Hepatocyte (in vitro differentiated cells): ENCODE measurements at regions not wholly inside any gene's neighbourhood (a gene's known extent, or its start where the extent isn't known, plus 50 kb on each side); places are given as distances from the start of the nearest gene placed in this dataset.

Experiments
- DNase-seq: peaks from one replicate; pipeline ENCODE4 v3.0.0-alpha.2; 2016; ENCODE audit warnings: low spot score
- H2AFZ ChIP-seq: fragments of 200-600 bp; sonication (generic); 2 replicates; pipeline ENCODE4 v1.6.0; 2016; ENCODE audit warnings: antibody characterized with exemption, mild to moderate bottlenecking
- H3K27ac ChIP-seq: fragments of 200-600 bp; sonication (generic); 2 replicates; pipeline ENCODE4 v1.5.1; 2016; ENCODE audit warnings: mild to moderate bottlenecking
- H3K27me3 ChIP-seq: fragments of 200-600 bp; sonication (generic); 2 replicates; pipeline ENCODE4 v1.6.1; 2016
- H3K36me3 ChIP-seq: fragments of 200-600 bp; sonication (generic); replicated peaks from 2 replicates; pipeline ENCODE4 v1.5.1; 2016; ENCODE audit warnings: low read depth; ENCODE audit not compliant: insufficient read depth
- H3K4me1 ChIP-seq: fragments of 200-600 bp; sonication (generic); 2 replicates; pipeline ENCODE4 v1.5.1; 2016; ENCODE audit warnings: mild to moderate bottlenecking, moderate library complexity; ENCODE audit not compliant: insufficient read depth
- H3K4me2 ChIP-seq: fragments of 200-600 bp; sonication (generic); 2 replicates; pipeline ENCODE4 v1.6.0; 2016
- H3K4me3 ChIP-seq: fragments of 200-600 bp; sonication (generic); 2 replicates; pipeline ENCODE4 v1.5.1; 2016; ENCODE audit warnings: mild to moderate bottlenecking
- H3K79me2 ChIP-seq: fragments of 200-600 bp; sonication (generic); 2 replicates; pipeline ENCODE4 v1.6.0; 2017; ENCODE audit warnings: mild to moderate bottlenecking
- H3K9me2 ChIP-seq: fragments of 200-600 bp; sonication (generic); replicated peaks from 2 replicates; pipeline ENCODE4 v1.6.0; 2017; ENCODE audit warnings: mild to moderate bottlenecking; ENCODE audit not compliant: insufficient read depth
- H3K9me3 ChIP-seq: fragments of 200-600 bp; sonication (generic); 2 replicates; pipeline ENCODE4 v1.5.1; 2016; ENCODE audit warnings: low read depth, mild to moderate bottlenecking
- H4K20me1 ChIP-seq: fragments of 200-600 bp; sonication (generic); 2 replicates; pipeline ENCODE4 v1.6.0; 2016; ENCODE audit warnings: mild to moderate bottlenecking; ENCODE audit not compliant: insufficient read depth, poor library complexity, severe bottlenecking
- EZH2 ChIP-seq: fragments of 200-600 bp; sonication (generic); IDR thresholded peaks from 2 replicates; pipeline ENCODE4 v1.6.1; 2016; ENCODE audit warnings: antibody characterized with exemption, mild to moderate bottlenecking, borderline replicate concordance
- EZH2phosphoT487 ChIP-seq: fragments of 200-600 bp; sonication (generic); IDR thresholded peaks from one replicate; pipeline ENCODE4 v1.6.1; 2018; ENCODE audit warnings: antibody characterized with exemption, mild to moderate bottlenecking, low read depth, moderate library complexity; ENCODE audit not compliant: unreplicated experiment, severe bottlenecking
- WGBS: methylation state at CpG from one replicate; pipeline ENCODE4 v1.1.6; 2016; ENCODE audit warnings: low lambda C conversion rate; ENCODE audit errors: missing lambda C conversion rate; 5-methylcytosine and 5-hydroxymethylcytosine counted together
- TF ChIP-seq, protein P1 (sequence below): fragments of 200-600 bp; sonication (generic); IDR thresholded peaks from 2 replicates; pipeline ENCODE4 v1.5.1; 2016; ENCODE audit warnings: antibody characterized with exemption, mild to moderate bottlenecking; ENCODE audit not compliant: poor library complexity

DNA sequence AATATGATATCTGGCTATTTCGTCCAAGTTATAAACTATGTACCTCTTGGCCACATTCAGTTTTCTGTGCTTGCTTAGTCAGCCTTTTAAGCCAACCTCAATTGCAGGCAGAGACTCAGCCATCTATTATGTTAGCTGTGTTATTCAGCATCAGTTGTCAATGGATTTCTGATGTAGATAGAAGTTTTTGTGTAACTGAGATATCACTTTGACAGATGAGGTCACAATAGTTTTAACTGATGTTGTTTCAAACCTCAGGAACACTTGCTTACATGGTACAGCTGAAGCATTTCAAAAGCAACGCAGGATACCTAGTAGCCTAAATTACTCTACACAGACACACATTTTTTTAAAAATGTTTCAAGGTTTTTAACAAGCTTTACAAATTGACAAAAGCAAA, 1478.0 kb downstream of the NCAM2 start:
- Histone ChIP-seq H3K36me3 (no peaks in the 10 kb centered on the region), H3K4me2 (no peak overlapping the region), H3K27ac (no peak overlapping the region), H3K27me3 (no peaks in the 10 kb centered on the region), H4K20me1 (no peaks in the 10 kb centered on the region), H3K4me1 (no peaks in the 10 kb centered on the region), H3K9me2 (no peaks in the 10 kb centered on the region), H2AFZ (no peak overlapping the region), H3K4me3 (no peak overlapping the region), H3K79me2 (no peaks in the 10 kb centered on the region), H3K9me3 (no peaks in the 10 kb centered on the region)
- TF ChIP-seq, protein P1, sequence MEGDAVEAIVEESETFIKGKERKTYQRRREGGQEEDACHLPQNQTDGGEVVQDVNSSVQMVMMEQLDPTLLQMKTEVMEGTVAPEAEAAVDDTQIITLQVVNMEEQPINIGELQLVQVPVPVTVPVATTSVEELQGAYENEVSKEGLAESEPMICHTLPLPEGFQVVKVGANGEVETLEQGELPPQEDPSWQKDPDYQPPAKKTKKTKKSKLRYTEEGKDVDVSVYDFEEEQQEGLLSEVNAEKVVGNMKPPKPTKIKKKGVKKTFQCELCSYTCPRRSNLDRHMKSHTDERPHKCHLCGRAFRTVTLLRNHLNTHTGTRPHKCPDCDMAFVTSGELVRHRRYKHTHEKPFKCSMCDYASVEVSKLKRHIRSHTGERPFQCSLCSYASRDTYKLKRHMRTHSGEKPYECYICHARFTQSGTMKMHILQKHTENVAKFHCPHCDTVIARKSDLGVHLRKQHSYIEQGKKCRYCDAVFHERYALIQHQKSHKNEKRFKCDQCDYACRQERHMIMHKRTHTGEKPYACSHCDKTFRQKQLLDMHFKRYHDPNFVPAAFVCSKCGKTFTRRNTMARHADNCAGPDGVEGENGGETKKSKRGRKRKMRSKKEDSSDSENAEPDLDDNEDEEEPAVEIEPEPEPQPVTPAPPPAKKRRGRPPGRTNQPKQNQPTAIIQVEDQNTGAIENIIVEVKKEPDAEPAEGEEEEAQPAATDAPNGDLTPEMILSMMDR: no peak
- TF ChIP-seq EZH2: no peak
- TF ChIP-seq EZH2phosphoT487: no peak
- no peak for DNase-seq
- WGBS: 80% methylated on average over 2 of the region's 2 CpGs

DNA sequence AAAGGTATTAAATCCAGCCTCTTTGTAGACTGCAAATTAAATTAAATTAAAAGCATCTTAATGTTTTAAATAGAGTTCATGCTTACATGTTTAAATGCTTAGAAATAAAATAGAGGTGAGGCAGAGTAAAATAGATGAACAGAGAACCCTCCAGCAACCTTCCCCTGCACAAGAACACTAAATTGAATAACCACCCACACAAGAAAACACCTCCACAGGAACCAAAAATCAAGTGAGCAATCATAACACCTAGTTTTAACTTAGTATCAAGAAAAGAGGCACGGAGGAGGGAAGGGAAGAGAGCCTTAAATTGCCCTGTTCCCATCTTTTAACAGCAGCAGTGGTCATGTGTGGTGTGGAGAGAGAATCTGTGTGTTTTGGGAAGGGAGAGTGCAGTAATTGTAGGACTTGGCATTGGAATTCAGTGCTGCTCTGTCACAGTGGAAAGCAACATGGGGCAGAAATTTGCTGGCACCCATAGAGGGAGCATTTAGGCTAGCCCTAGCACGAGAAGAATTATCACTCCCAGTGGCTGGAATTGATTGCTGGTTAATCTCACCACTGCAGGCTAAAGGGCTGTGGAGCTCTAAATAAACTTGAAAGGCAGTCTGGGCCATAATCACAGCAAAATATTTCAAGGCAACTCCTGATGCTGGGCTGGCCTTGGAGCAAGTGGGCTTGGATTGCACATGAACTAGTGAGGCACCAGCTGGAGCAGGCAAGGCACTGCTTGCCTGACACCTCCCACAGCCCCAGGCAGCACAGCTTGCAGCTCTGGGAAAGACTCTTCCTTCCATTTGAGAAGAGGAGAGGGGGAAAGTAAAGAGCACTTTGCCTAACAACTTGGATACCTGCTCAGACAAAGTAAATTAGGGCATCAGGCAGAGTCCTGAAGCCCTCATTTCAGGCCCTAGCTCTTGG, 1478.8 kb downstream of the NCAM2 start:
- Histone ChIP-seq H3K27ac (no peak overlapping the region), H3K4me1 (no peaks in the 10 kb centered on the region), H4K20me1 (no peaks in the 10 kb centered on the region), H3K4me3 (no peak overlapping the region), H3K36me3 (no peaks in the 10 kb centered on the region), H3K9me2 (no peaks in the 10 kb centered on the region), H3K27me3 (no peaks in the 10 kb centered on the region), H3K4me2 (no peak overlapping the region), H3K79me2 (no peaks in the 10 kb centered on the region), H3K9me3 (no peaks in the 10 kb centered on the region), H2AFZ (no peak overlapping the region)
- no peak for DNase-seq
- TF ChIP-seq EZH2 (no peak), EZH2phosphoT487 (no peak)
- TF ChIP-seq, protein P1: no peak
- 45% methylated on average over 2 of the region's 2 CpGs for WGBS

DNA sequence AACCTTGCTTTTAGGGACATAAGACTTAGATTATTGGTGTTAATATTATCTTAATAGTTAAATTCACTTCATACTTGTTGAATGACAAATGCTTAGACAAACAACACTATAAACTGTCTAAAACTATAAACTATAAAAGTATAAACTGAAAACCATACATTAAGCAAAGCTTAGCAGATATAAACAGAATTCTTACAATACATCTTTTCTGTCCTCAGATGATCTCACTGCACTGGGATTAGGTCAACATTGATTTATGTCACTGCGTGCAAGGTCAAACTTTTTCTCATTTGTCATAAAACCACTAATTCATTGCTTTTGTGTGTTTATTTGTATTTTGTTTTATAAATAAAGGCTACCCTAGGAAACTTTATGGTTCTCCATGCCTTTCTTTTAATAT, 1491.8 kb downstream of the NCAM2 start:
- H3K4me1 ChIP-seq: no peaks in the 10 kb centered on the region
- no peaks in the 10 kb centered on the region for H3K79me2 ChIP-seq
- no peak overlapping the region for H3K4me2 ChIP-seq
- no peak overlapping the region for H3K27ac ChIP-seq
- no peak for TF ChIP-seq EZH2
- no peak for TF ChIP-seq EZH2phosphoT487
- TF ChIP-seq, protein P1: no peak
- H3K36me3 ChIP-seq: no peaks in the 10 kb centered on the region
- H3K27me3 ChIP-seq: no peaks in the 10 kb centered on the region
- H3K9me3 ChIP-seq: no peaks in the 10 kb centered on the region
- no peak overlapping the region for H3K4me3 ChIP-seq
- no peak for DNase-seq
- no peaks in the 10 kb centered on the region for H3K9me2 ChIP-seq
- no peaks in the 10 kb centered on the region for H4K20me1 ChIP-seq
- H2AFZ ChIP-seq: no peak overlapping the region
- WGBS: 50% methylated on average over 1 of the region's 1 CpG
